Fibroblast of mammary gland (primary cell): ENCODE measurements at regions not wholly inside any gene's neighbourhood (a gene's known extent, or its start where the extent isn't known, plus 50 kb on each side); places are given as distances from the start of the nearest gene placed in this dataset.

ENCODE experiments used
- DNase-seq: peaks from one replicate; pipeline ENCODE4 v3.0.0-alpha.2; 2010; ENCODE audit warnings: low read depth
- H3K4me3 ChIP-seq: 2 replicates; pipeline ENCODE4 v1.5.1; 2011; ENCODE audit warnings: low read depth, mild to moderate bottlenecking, low read length, moderate library complexity; ENCODE audit not compliant: control insufficient read depth
- TF ChIP-seq, protein P1 (sequence below): conservative IDR thresholded peaks from 2 replicates; pipeline ENCODE4 v1.5.1; 2011; ENCODE audit warnings: low read depth, low read length, inconsistent platforms; ENCODE audit not compliant: control insufficient read depth, insufficient read depth

DNA sequence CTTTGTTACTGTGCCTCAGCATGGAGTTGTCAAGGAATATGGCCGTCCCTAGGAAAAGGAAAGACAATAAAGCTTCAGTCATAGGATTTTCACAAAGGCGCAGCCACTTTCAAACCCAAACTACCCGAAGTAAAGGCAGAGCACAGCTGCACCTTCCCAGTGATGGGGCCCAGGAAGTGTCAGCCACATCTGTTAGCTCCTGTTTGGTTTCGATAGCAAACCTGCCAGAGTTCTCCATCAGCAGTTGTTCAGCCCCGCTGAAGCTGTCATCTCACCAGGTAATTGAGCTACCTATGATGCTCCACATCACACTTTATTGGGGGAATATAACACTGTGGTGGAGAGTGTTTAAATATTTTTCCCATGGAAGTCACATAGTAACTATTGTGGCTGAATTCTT, 80.7 kb downstream of the LRATD1 start:
- DNase-seq, result no peak
- no peak overlapping the region for H3K4me3 ChIP-seq
- TF ChIP-seq, protein P1, sequence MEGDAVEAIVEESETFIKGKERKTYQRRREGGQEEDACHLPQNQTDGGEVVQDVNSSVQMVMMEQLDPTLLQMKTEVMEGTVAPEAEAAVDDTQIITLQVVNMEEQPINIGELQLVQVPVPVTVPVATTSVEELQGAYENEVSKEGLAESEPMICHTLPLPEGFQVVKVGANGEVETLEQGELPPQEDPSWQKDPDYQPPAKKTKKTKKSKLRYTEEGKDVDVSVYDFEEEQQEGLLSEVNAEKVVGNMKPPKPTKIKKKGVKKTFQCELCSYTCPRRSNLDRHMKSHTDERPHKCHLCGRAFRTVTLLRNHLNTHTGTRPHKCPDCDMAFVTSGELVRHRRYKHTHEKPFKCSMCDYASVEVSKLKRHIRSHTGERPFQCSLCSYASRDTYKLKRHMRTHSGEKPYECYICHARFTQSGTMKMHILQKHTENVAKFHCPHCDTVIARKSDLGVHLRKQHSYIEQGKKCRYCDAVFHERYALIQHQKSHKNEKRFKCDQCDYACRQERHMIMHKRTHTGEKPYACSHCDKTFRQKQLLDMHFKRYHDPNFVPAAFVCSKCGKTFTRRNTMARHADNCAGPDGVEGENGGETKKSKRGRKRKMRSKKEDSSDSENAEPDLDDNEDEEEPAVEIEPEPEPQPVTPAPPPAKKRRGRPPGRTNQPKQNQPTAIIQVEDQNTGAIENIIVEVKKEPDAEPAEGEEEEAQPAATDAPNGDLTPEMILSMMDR, result no peak

DNA sequence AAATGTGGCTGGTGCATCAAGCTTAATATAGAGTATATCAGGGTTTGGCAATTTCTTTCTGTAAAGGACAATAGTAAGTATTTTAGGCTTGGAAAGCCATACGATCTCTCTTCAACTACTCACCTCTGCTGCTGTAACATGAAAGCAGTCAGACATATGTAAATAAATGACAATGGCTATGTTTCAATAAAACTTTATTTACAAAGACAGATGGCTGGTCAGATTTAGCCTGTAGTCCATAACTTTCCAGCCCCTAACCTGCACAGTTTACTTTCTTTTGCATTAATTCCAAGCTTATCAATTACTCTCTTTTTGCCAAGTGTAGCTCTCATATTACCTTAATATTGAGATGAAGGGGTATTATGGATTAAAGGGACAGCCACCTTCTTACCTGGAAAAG, 83.1 kb downstream of the LRATD1 start:
- TF ChIP-seq, protein P1, result no peak
- H3K4me3 ChIP-seq, result no peak overlapping the region
- DNase-seq, result no peak

DNA sequence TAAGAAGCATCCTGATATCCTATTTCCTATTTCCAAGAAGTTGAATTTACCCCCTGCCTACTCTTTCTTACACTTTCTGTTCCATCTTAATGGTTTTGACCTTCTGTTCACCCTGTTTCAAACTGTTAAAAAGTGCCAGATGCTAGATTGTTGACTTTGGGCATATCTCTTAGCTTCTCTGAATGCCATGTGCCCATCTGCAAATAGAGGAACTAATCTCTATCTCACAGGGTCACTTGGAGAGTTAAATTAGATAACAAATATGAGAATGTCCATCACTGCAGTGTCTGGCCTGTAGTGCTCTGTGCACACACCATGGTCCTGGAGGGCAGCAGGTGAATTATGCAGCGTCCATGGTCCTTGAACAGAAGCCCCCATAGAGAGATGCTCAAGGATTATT, 83.8 kb downstream of the LRATD1 start:
- H3K4me3 ChIP-seq, result no peak overlapping the region
- no peak for DNase-seq
- TF ChIP-seq, protein P1, result no peak

DNA sequence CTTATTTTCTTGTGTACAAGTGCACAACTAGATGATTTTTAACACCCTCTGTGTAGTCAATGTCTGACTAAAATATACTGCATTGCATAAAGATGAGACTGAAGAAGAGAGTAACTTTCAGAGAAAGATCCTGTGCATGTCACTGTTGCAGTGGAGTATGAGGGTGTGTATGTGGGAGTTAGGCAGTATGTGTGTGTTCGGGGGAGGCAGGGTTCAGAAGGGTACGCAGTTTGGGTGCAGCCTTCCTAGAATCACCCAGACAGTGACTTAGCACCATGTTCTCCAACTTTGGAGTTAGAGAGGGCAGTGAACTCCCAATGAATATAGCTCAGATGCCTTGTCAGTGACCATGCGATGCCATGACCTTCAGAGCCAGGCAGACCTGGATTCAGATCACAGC, 84.6 kb downstream of the LRATD1 start:
- no peak overlapping the region for H3K4me3 ChIP-seq
- DNase-seq, result no peak
- TF ChIP-seq, protein P1, result no peak

DNA sequence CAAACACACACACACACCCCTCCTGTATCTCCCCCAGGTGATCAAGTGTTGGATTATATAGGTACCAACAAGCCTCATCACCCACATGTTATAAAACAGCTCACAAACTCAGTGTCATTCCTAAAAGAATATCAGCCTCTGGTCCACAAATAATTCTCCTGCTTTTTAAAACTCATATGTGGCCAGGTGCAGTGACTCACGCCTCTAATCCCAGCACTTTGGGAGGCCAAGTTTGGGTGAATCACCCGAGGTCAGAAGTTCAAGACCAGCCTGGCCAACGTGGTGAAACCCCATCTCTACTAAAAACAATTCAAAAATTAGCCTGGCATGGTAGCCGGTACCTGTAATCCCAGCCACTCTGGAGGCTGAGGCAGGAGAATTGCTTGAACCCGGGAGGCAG, 87.8 kb downstream of the LRATD1 start:
- H3K4me3 ChIP-seq, result no peak overlapping the region
- DNase-seq, result peak; percentile 69
- TF ChIP-seq, protein P1, result no peak

DNA sequence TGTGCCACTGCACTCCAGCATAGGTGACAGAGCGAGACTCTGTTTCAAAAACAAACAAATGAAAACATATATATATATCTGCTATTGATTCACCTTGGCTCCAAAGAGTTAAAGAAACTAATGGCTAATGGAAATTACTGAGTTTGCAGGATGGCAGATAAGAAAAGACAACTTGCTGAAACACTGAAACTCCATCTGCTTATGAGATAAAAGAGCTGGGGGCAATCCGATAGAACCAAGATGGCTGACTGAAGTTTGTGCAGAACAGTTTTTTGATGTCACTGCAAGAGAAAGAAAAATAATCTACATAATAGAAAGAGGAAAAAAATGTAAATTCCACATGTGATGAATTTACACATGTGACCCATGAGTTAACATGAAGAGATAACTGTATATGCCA, 88.2 kb downstream of the LRATD1 start:
- TF ChIP-seq, protein P1, result no peak
- DNase-seq, result no peak
- H3K4me3 ChIP-seq, result no peak overlapping the region

DNA sequence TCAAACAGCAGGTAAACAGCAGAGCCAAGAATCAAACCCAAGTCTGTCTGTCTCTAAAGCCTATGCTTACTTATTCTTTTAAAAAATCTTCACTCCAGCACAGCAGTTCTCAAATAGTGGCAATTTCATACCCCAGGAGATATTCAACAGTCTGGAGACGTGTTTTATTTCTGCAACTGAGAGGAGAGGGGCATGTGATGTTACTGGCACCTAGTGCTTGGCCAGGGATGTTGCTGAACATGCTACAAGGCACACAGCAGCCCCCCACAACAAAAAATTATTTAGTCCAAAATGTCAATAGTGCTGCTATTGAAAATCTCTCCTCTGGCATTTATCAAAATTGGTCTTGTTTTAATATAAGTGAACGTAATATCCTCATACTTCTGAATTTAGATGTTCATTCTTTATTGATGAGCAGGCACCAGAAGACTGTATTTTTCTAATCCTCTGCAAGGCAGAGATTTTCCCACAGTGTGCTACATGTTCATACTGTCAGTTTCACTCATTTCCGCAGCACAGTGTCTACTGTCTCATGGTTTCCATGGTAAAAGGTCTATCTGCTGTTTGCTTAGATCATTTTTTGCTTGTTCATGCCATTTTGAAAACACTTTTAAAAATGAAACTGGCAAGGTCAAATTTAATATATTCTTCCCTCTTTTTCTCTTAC, 90.5 kb downstream of the LRATD1 start:
- H3K4me3 ChIP-seq, result no peak overlapping the region
- DNase-seq, result peak; percentile 45
- TF ChIP-seq, protein P1, result peak; percentile 9
